ENCODE measurements at regions not wholly inside any gene's neighbourhood (a gene's known extent, or its start where the extent isn't known, plus 50 kb on each side); places are given as distances from the start of the nearest gene placed in this dataset.
A peak's percentile ranks its signal among the peaks of the same experiment; 100 is the strongest.

- in situ Hi-C loops (cut with MboI): no loop called here
- no peaks in the 10 kb centered on the region for H3K36me3 ChIP-seq (ENCODE audit: control insufficient read depth, insufficient read depth, low read length)
- H3K4me3 ChIP-seq: no peak overlapping the region
- DNase-seq (ENCODE audit: extremely low read depth in 1 of 4, low spot score in 3 of 4): no peak
- H3K9ac ChIP-seq (ENCODE audit: insufficient read depth in 1 of 2, low read depth in 2 of 2, low read length in 2 of 2): no peak overlapping the region
- no peaks in the 10 kb centered on the region for H3K9me1 ChIP-seq (ENCODE audit: control insufficient read depth, insufficient read depth, low read length)
- no peaks in the 10 kb centered on the region for H4K20me1 ChIP-seq (replicated peaks; ENCODE audit: control insufficient read depth, insufficient read depth, low read length)
- no TSS peak for BruUV-seq (replicated peaks)
- no peaks in the 10 kb centered on the region for H3K79me2 ChIP-seq (ENCODE audit: control insufficient read depth, insufficient read depth, low read length)
- no peaks in the 10 kb centered on the region for H3K27me3 ChIP-seq (ENCODE audit: control insufficient read depth in 2 of 2, insufficient read depth in 2 of 2, low read length in 2 of 2)
- ATAC-seq: no peak
- intact Hi-C loops (cut with micrococcal nuclease): no loop called here
- ChIA-PET POLR2A (interaction anchor here (0.6 to 1.5 kb wide), 3 partner anchors 12 to 42 kb away, joined by 3 to 6 read pairs (median 4); no protein-coding TSS in a partner anchor), CTCF (ENCODE audit: low intra/inter-chr PET ratio) (no interaction called here)
- H3K9me3 ChIP-seq (replicated peaks; ENCODE audit: control insufficient read depth, insufficient read depth, low read depth, low read length): no peaks in the 10 kb centered on the region
- H3K4me1 ChIP-seq (replicated peaks in 1 of 2; ENCODE audit: control insufficient read depth in 2 of 2, insufficient read depth in 2 of 2, low read length in 2 of 2): peaks cover 30 to 38% of the 10 kb centered on the region in 2 experiments
- WGBS (ENCODE audit: insufficient coverage, low coverage, missing lambda C conversion rate): 31% methylated on average over 4 of the region's 4 CpGs
- no peak overlapping the region for H2AFZ ChIP-seq (ENCODE audit: low read depth, low read length)
- no peak for FAIRE-seq
- H3K27ac ChIP-seq (ENCODE audit: extremely low read depth, low read depth, low read length): no peak overlapping the region
- no peak overlapping the region for H3K4me2 ChIP-seq (ENCODE audit: insufficient read depth, low read length)
- no peak for TF ChIP-seq AFF1 (IDR thresholded peaks at IDR 0.05; ENCODE audit: low read depth in 1 of 2, partially characterized antibody in 2 of 2)
- no peak for TF ChIP-seq STAT6 (CRISPR knock-in tag; IDR thresholded peaks at IDR 0.05)
- TF ChIP-seq THRA (IDR thresholded peaks at IDR 0.05): no peak
- 0 out of 2 replicates have a peak, but pooled peaks have one; percentile 15 for TF ChIP-seq ZNF592 (IDR thresholded peaks at IDR 0.05)
- no peak for TF ChIP-seq ZNF354B (CRISPR knock-in tag; IDR thresholded peaks at IDR 0.05)
- peak; percentile 9; the same call in 1 of the 2 replicates for TF ChIP-seq MAFF (IDR thresholded peaks at IDR 0.05; ENCODE audit: low read length)
- TF ChIP-seq FOXJ2 (tag; IDR thresholded peaks at IDR 0.05): no peak
- TF ChIP-seq CSDE1 (IDR thresholded peaks at IDR 0.05): no peak
Observed at GRCh38 chr1:227391879-227392278, 73.6 kb upstream of the CDC42BPA start.
